ENCODE measurements at regions not wholly inside any gene's neighbourhood (a gene's known extent, or its start where the extent isn't known, plus 50 kb on each side); places are given as distances from the start of the nearest gene placed in this dataset.
"Not testable (repeated sequence)": the region's sequence is repeated elsewhere in the genome, so short reads cannot be mapped to it uniquely, and the experiment has no call there.

GRCh38 chr6:63458480-63459115, 113.7 kb upstream of the LOC128125822 start:
- no peaks in the 10 kb centered on the region for H3K36me3 Mint-ChIP-seq
- H3K4me1 Mint-ChIP-seq = no peaks in the 10 kb centered on the region
- no peaks in the 10 kb centered on the region for H3K9me3 Mint-ChIP-seq

GRCh38 chr6:63459814-63460213, 112.5 kb upstream of the LOC128125822 start:
- Mint-ChIP-seq H3K4me1 (no peaks in the 10 kb centered on the region), H3K27ac (no peak overlapping the region), H3K36me3 (no peaks in the 10 kb centered on the region), H3K4me3 (no peak overlapping the region), H3K9me3 (no peaks in the 10 kb centered on the region), H3K27me3 (peaks cover 3% of the 10 kb centered on the region)

More at GRCh38 chr6:63458480-63459115, 113.7 kb upstream of the LOC128125822 start:
- no peak overlapping the region for H3K27ac Mint-ChIP-seq
- H3K27me3 Mint-ChIP-seq = peaks cover 3% of the 10 kb centered on the region
- H3K4me3 Mint-ChIP-seq = no peak overlapping the region

- Mint-ChIP-seq H3K4me1 (no peaks in the 10 kb centered on the region), H3K9me3 (no peaks in the 10 kb centered on the region), H3K36me3 (no peaks in the 10 kb centered on the region), H3K27me3 (peaks cover 3% of the 10 kb centered on the region), H3K27ac (no peak overlapping the region), H3K4me3 (no peak overlapping the region)
These were observed 111.3 kb upstream of the LOC128125822 start for GRCh38 chr6:63460971-63461370.

- H3K27ac Mint-ChIP-seq = no peak overlapping the region
- H3K4me3 Mint-ChIP-seq = no peak overlapping the region
- H3K9me3 Mint-ChIP-seq = no peaks in the 10 kb centered on the region
- peaks cover 3% of the 10 kb centered on the region for H3K27me3 Mint-ChIP-seq
- H3K36me3 Mint-ChIP-seq = no peaks in the 10 kb centered on the region
- H3K4me1 Mint-ChIP-seq = no peaks in the 10 kb centered on the region
These were observed 108.2 kb upstream of the LOC128125822 start for GRCh38 chr6:63464060-63464459.

GRCh38 chr6:63465750-63466149, 106.5 kb upstream of the LOC128125822 start:
- Mint-ChIP-seq H3K4me1 (no peaks in the 10 kb centered on the region), H3K27ac (no peak overlapping the region), H3K36me3 (no peaks in the 10 kb centered on the region), H3K4me3 (no peak overlapping the region), H3K27me3 (peaks cover 3% of the 10 kb centered on the region), H3K9me3 (no peaks in the 10 kb centered on the region)

GRCh38 chr6:63466242-63466733, 106.0 kb upstream of the LOC128125822 start:
- H3K4me3 Mint-ChIP-seq = no peak overlapping the region
- H3K27ac Mint-ChIP-seq = no peak overlapping the region
- H3K9me3 Mint-ChIP-seq = no peaks in the 10 kb centered on the region
- H3K27me3 Mint-ChIP-seq = peaks cover 2% of the 10 kb centered on the region
- H3K36me3 Mint-ChIP-seq = no peaks in the 10 kb centered on the region
- no peaks in the 10 kb centered on the region for H3K4me1 Mint-ChIP-seq

DNA sequence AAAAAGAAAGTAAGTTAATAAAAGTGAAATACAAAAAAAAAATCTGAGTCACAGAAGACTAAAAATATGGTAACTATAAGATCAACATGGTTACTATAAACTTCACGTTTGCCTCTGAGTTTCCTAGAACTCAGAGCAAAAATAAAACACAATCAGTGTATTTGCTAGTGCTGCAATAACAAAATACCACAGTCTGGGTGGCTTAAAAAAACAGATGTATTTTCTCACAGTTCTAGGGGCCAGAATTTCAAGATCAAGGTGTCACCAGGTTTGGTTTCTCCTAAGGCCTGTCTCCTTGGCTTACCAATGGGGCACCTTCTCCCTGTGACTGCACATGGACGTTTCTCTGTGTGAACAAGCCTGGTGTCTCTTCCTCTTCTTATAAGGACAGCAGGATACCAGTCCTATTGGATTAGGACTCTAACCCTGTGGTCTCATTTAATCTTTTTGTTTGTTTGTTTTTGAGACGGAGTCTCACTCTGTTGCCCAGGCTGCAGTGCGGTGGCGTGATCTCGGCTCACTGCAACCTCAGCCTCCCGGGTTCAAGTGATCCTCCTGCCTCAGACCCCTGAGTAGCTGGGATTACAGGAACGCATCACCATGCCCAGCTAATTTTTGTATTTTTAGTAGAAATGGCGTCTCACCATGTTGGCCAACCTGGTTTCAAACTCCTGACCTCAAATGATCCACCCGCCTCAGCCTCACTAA, 104.9 kb upstream of the LOC128125822 start:
- H3K4me3 Mint-ChIP-seq = no peak overlapping the region
- H3K27ac Mint-ChIP-seq = no peak overlapping the region
- no peaks in the 10 kb centered on the region for H3K4me1 Mint-ChIP-seq
- no peaks in the 10 kb centered on the region for H3K36me3 Mint-ChIP-seq
- no peaks in the 10 kb centered on the region for H3K27me3 Mint-ChIP-seq
- H3K9me3 Mint-ChIP-seq = no peaks in the 10 kb centered on the region

DNA sequence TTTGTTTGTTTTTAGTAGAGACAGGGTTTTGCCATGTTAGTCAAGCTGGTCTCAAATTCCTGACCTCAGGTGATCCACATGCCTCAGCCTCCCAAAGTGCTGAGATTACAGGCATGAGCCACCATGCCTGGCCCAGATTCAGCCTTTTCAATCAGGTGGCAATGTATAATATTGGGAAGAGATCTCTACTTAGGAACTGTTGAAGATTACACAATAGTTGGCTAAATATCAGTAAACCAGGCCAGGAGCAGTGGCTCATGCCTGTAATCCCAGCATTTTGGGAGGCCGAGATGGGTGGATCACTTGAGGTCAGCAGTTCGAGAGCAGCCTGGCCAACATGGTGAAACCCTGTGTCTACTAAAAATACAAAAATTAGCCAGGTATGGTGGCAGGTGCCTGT, 101.1 kb upstream of the LOC128125822 start:
- H3K4me3 Mint-ChIP-seq, H3K9me3 Mint-ChIP-seq, H3K4me1 Mint-ChIP-seq, H3K27me3 Mint-ChIP-seq, H3K27ac Mint-ChIP-seq, H3K36me3 Mint-ChIP-seq: not testable (repeated sequence)

DNA sequence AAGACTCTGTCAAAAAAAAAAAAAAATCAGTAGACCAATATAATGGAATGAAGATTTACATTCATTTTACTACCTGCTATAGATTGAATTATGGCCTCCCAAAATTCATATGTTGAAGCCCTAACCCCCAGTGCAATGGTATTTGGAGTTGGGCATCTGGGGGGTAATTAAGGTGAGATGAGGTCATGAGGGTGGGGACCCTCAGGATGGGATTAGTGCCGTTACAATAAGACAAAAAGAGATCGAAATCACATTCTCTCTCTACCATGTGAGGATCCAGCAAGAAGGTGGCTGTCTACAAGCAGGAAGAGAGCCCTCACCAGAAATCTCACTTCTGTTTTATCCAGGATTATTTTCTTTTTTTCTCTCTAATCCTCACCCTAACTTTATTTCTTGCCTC, 100.6 kb upstream of the LOC128125822 start:
- Mint-ChIP-seq H3K4me3 (no peak overlapping the region), H3K27ac (no peak overlapping the region), H3K4me1 (no peaks in the 10 kb centered on the region), H3K27me3 (no peaks in the 10 kb centered on the region), H3K9me3 (no peaks in the 10 kb centered on the region), H3K36me3 (no peaks in the 10 kb centered on the region)

DNA sequence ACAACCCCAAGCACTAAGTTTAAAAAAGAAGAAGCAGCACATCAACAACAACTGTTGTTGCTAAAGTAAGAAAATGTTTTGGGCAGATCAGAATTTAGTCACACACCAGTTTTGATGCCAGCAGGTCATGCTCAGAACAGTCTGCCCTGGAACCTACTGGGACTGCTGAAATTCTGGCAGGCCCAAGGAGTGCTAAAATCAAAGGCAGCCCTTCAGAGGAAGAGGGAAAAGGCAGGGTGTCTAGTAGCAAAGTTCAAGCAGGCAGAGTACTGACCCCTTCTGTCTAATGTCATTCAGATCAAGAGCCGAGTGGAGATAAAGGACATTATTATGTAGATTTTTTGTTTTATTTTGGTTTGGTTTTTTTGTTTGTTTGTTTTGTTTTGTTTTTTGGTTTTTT, 96.6 kb upstream of the LOC128125822 start:
- no peaks in the 10 kb centered on the region for H3K36me3 Mint-ChIP-seq
- H3K4me3 Mint-ChIP-seq = no peak overlapping the region
- no peak overlapping the region for H3K27ac Mint-ChIP-seq

GRCh38 chr6:63476302-63476701, 96.0 kb upstream of the LOC128125822 start:
- H3K4me3 Mint-ChIP-seq = no peak overlapping the region
- no peaks in the 10 kb centered on the region for H3K36me3 Mint-ChIP-seq
- no peaks in the 10 kb centered on the region for H3K9me3 Mint-ChIP-seq
- peaks cover 2% of the 10 kb centered on the region for H3K27me3 Mint-ChIP-seq
- no peaks in the 10 kb centered on the region for H3K4me1 Mint-ChIP-seq
- no peak overlapping the region for H3K27ac Mint-ChIP-seq

More for the DNA sequence above, 96.6 kb upstream of the LOC128125822 start:
- Mint-ChIP-seq H3K27me3 (peaks cover 2% of the 10 kb centered on the region), H3K9me3 (no peaks in the 10 kb centered on the region), H3K4me1 (no peaks in the 10 kb centered on the region)

GRCh38 chr6:63477422-63478040, 94.7 kb upstream of the LOC128125822 start:
- no peaks in the 10 kb centered on the region for H3K4me1 Mint-ChIP-seq
- H3K4me3 Mint-ChIP-seq = no peak overlapping the region
- H3K36me3 Mint-ChIP-seq = no peaks in the 10 kb centered on the region
- H3K27me3 Mint-ChIP-seq = peaks cover 2% of the 10 kb centered on the region
- no peaks in the 10 kb centered on the region for H3K9me3 Mint-ChIP-seq
- no peak overlapping the region for H3K27ac Mint-ChIP-seq

DNA sequence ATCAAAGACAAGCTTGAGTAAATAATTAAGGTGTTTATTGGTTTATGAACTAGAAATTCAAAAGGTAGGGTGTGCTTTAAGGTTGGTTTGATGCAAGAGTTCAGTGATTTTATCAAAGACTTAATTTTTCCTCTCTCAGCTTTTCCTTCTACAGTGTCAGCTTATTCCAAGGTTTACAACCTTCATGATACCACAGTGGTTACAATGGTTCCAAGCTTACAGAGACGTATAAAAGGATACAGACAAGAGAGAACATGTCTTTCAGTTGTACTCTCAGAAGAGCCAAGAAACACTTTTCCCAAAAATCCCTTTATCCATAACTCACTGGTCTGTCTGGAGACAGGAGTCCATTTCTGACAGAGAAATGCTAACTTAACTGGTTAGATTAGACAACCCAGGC, 93.5 kb upstream of the LOC128125822 start:
- Mint-ChIP-seq H3K36me3 (no peaks in the 10 kb centered on the region), H3K9me3 (no peaks in the 10 kb centered on the region), H3K4me1 (no peaks in the 10 kb centered on the region), H3K27ac (no peak overlapping the region), H3K4me3 (no peak overlapping the region), H3K27me3 (peaks cover 2% of the 10 kb centered on the region)

DNA sequence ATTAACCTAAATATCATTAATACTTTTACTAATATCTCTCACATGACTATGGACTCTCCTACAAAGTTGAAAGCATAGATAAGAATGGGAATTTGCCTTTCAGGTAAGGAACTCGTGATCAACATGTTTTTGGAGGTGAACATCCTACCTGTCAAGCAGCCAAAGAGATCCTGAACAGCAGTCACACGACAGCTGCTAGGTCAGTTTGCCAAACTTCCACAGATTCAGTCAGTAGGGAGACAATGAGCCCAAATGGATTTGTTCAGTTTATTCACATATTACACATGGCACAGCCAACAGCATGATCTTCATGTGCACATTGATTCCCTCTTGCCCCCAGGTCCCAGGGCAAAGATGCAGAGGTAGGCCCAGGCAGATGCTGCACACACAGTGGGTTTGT, 86.1 kb upstream of the LOC128125822 start:
- no peaks in the 10 kb centered on the region for H3K36me3 Mint-ChIP-seq
- no peak overlapping the region for H3K4me3 Mint-ChIP-seq
- H3K27me3 Mint-ChIP-seq = peaks cover 4% of the 10 kb centered on the region
- no peaks in the 10 kb centered on the region for H3K4me1 Mint-ChIP-seq
- H3K9me3 Mint-ChIP-seq = no peaks in the 10 kb centered on the region
- H3K27ac Mint-ChIP-seq = no peak overlapping the region

GRCh38 chr6:63487103-63487813, 85.0 kb upstream of the LOC128125822 start:
- Mint-ChIP-seq H3K4me1 (no peaks in the 10 kb centered on the region), H3K36me3 (no peaks in the 10 kb centered on the region), H3K27ac (no peak overlapping the region), H3K4me3 (no peak overlapping the region), H3K9me3 (no peaks in the 10 kb centered on the region), H3K27me3 (peaks cover 6% of the 10 kb centered on the region)

DNA sequence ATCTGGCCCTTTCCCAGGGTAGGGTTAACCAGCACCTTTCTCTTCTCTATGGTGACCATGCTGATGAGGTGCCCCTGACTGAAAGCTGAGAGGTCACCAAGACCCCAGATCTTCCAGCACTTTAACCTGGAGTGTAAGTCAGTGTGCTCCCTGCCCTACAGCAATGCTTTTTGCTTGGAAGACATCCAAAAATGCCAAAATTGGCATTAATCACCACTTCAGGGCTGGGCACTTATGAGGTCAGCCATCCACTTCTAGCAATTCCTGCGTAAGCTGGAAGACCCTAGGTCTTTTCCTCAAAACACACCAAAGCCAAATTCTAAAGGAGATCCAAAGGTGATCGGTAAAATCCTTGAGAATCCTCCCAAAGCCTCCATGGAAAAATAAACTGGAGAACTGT, 81.2 kb upstream of the LOC128125822 start:
- Mint-ChIP-seq H3K36me3 (no peaks in the 10 kb centered on the region), H3K4me1 (no peaks in the 10 kb centered on the region), H3K27me3 (peaks cover 6% of the 10 kb centered on the region), H3K4me3 (no peak overlapping the region), H3K27ac (no peak overlapping the region), H3K9me3 (no peaks in the 10 kb centered on the region)
